DND-41 (cell line): ENCODE measurements at regions not wholly inside any gene's neighbourhood (a gene's known extent, or its start where the extent isn't known, plus 50 kb on each side); places are given as distances from the start of the nearest gene placed in this dataset.
A peak's percentile ranks its signal among the peaks of the same experiment; 100 is the strongest.

Experiments used
- ATAC-seq: fragments of 200-7000 bp; cut with Tn5 transposase; 3 replicates; pipeline ENCODE4 v1.9.1; 2021; ENCODE audit warnings: low read depth; ENCODE audit not compliant: insufficient read depth
- DNase-seq: peaks from one replicate; pipeline ENCODE4 v3.0.0-alpha.2; 2020
- H2AFZ ChIP-seq: 2 replicates; pipeline ENCODE4 v1.6.0; 2012; ENCODE audit warnings: low read depth, low read length
- H3K27ac ChIP-seq: 2 replicates; pipeline ENCODE4 v1.5.1; 2012; ENCODE audit warnings: low read length, inconsistent platforms
- H3K27me3 ChIP-seq: fragments of 200-600 bp; sonication (generic); 2 replicates; pipeline ENCODE4 v1.6.0; 2012; ENCODE audit warnings: low read length, mild to moderate bottlenecking, inconsistent platforms; ENCODE audit not compliant: insufficient read depth, poor library complexity
- H3K36me3 ChIP-seq: 2 replicates; pipeline ENCODE4 v1.5.1; 2012; ENCODE audit warnings: low read length, inconsistent platforms; ENCODE audit not compliant: insufficient read depth
- H3K4me1 ChIP-seq: 2 replicates; pipeline ENCODE4 v1.5.1; 2012; ENCODE audit warnings: mild to moderate bottlenecking, low read length; ENCODE audit not compliant: insufficient read depth
- H3K4me2 ChIP-seq: 2 replicates; pipeline ENCODE4 v1.6.0; 2012; ENCODE audit warnings: mild to moderate bottlenecking, moderate library complexity, low read length, inconsistent platforms; ENCODE audit not compliant: insufficient read depth
- H3K4me3 ChIP-seq, 2 experiments: fragments of 200-600 bp in 1 of 2; shearing (Covaris generic) in 1 of 2; 2 replicates each; pipeline ENCODE4 v1.5.1; 2012 to 2016; ENCODE audit warnings: inconsistent platforms in 2 of 2, low read length in 2 of 2, mild to moderate bottlenecking in 2 of 2, low read depth in 1 of 2, moderate library complexity in 1 of 2
- H3K79me2 ChIP-seq: 2 replicates; pipeline ENCODE4 v1.6.0; 2012; ENCODE audit warnings: low read length, inconsistent platforms; ENCODE audit not compliant: insufficient read depth
- H3K9ac ChIP-seq: 2 replicates; pipeline ENCODE4 v1.6.0; 2012; ENCODE audit warnings: low read depth, mild to moderate bottlenecking, inconsistent platforms, low read length, moderate library complexity
- H3K9me3 ChIP-seq: 2 replicates; pipeline ENCODE4 v1.5.1; 2012; ENCODE audit warnings: low read length, moderate library complexity, mild to moderate bottlenecking, inconsistent platforms; ENCODE audit not compliant: insufficient read depth, severe bottlenecking
- H4K20me1 ChIP-seq: 2 replicates; pipeline ENCODE4 v1.6.0; 2012; ENCODE audit warnings: low read length; ENCODE audit not compliant: insufficient read depth
- CTCF ChIP-seq: IDR thresholded peaks from 2 replicates; pipeline ENCODE4 v1.5.1; 2012; ENCODE audit warnings: borderline replicate concordance, low read length, moderate library complexity, mild to moderate bottlenecking; ENCODE audit not compliant: poor library complexity, severe bottlenecking; ENCODE audit errors: extremely low read depth
- EZH2 ChIP-seq: IDR thresholded peaks from 3 replicates; pipeline ENCODE4 v1.6.1; 2012; ENCODE audit warnings: borderline replicate concordance, low read depth, mild to moderate bottlenecking, moderate library complexity, low read length, inconsistent platforms; ENCODE audit not compliant: severe bottlenecking

- no peak overlapping the region for H3K4me2 ChIP-seq
- H3K9me3 ChIP-seq, result no peaks in the 10 kb centered on the region
- no peaks in the 10 kb centered on the region for H3K36me3 ChIP-seq
- no peak for ATAC-seq
- H3K4me1 ChIP-seq, result no peaks in the 10 kb centered on the region
- DNase-seq, result no peak
- no peak overlapping the region for H3K9ac ChIP-seq
- no peaks in the 10 kb centered on the region for H4K20me1 ChIP-seq
- no peak overlapping the region for H3K4me3 ChIP-seq
- H3K27me3 ChIP-seq, result no peaks in the 10 kb centered on the region
- H3K79me2 ChIP-seq, result no peaks in the 10 kb centered on the region
- no peak overlapping the region for H3K27ac ChIP-seq
- no peak overlapping the region for H2AFZ ChIP-seq
- no peak for TF ChIP-seq CTCF
- TF ChIP-seq EZH2, result no peak
These were observed 189.7 kb downstream of the BCAT1 start for GRCh38 chr12:24759155-24759554.

GRCh38 chr12:24756479-24757024 is 192.3 kb downstream of the BCAT1 start:
- H3K79me2 ChIP-seq, result no peaks in the 10 kb centered on the region
- TF ChIP-seq EZH2, result no peak
- TF ChIP-seq CTCF, result no peak
- no peak overlapping the region for H2AFZ ChIP-seq
- H3K4me2 ChIP-seq, result no peak overlapping the region
- H4K20me1 ChIP-seq, result no peaks in the 10 kb centered on the region
- H3K27ac ChIP-seq, result no peak overlapping the region
- H3K27me3 ChIP-seq, result no peaks in the 10 kb centered on the region
- H3K36me3 ChIP-seq, result no peaks in the 10 kb centered on the region
- H3K4me3 ChIP-seq, result no peak overlapping the region
- no peak overlapping the region for H3K9ac ChIP-seq
- no peaks in the 10 kb centered on the region for H3K9me3 ChIP-seq
- H3K4me1 ChIP-seq, result no peaks in the 10 kb centered on the region
- ATAC-seq, result no peak
- no peak for DNase-seq

- Histone ChIP-seq H3K4me2 (no peak overlapping the region), H3K4me3 (no peak overlapping the region), H3K9ac (no peak overlapping the region), H3K79me2 (no peaks in the 10 kb centered on the region), H3K4me1 (no peaks in the 10 kb centered on the region), H3K36me3 (no peaks in the 10 kb centered on the region), H3K9me3 (no peaks in the 10 kb centered on the region), H4K20me1 (no peaks in the 10 kb centered on the region), H2AFZ (no peak overlapping the region), H3K27ac (no peak overlapping the region), H3K27me3 (no peaks in the 10 kb centered on the region)
- no peak for DNase-seq
- no peak for TF ChIP-seq EZH2
- no peak for TF ChIP-seq CTCF
- ATAC-seq, result 0 out of 3 replicates have a peak, but pooled peaks have one; percentile 24
These were observed 193.9 kb downstream of the BCAT1 start for GRCh38 chr12:24754690-24755638.
